Breast epithelium (tissue), 4 donors: ENCODE measurements at regions not wholly inside any gene's neighbourhood (a gene's known extent, or its start where the extent isn't known, plus 50 kb on each side); places are given as distances from the start of the nearest gene placed in this dataset.

ENCODE experiments used
- DNase-seq, 2 donors: peaks; one replicate each; pipeline ENCODE4 v3.0.0-alpha.2; 2019; ENCODE audit warnings: low spot score in 2 of 2
- H3K27ac ChIP-seq, 2 donors: fragments of 200-600 bp; sonication (generic) in 1 of 2; one replicate each; pipeline ENCODE4 v1.5.1; 2016 to 2019; ENCODE audit warnings: mild to moderate bottlenecking in 1 of 2
- H3K27me3 ChIP-seq, 2 donors: fragments of 200-600 bp; sonication (generic) in 1 of 2; one replicate each; pipeline versions ENCODE4 v1.5.1 to v1.6.0; 2017 to 2019; ENCODE audit warnings: control low read depth in 1 of 2, mild to moderate bottlenecking in 1 of 2
- H3K36me3 ChIP-seq: fragments of 200-600 bp; one replicate; pipeline ENCODE4 v1.5.1; 2019
- H3K4me1 ChIP-seq, 2 donors: fragments of 200-600 bp; sonication (generic); one replicate each; pipeline ENCODE4 v1.5.1; 2016 to 2019; ENCODE audit warnings: control low read depth in 1 of 2
- H3K4me3 ChIP-seq, 3 donors: fragments of 200-600 bp; sonication (generic); 1 replicate in 2 of 3; 2 replicates in 1 of 3; pipeline ENCODE4 v1.5.1; 2016 to 2019; ENCODE audit warnings: mild to moderate bottlenecking in 3 of 3, moderate library complexity in 2 of 3
- H3K9me3 ChIP-seq, 2 donors: fragments of 200-600 bp; sonication (generic) in 1 of 2; one replicate each; pipeline ENCODE4 v1.5.1; 2016 to 2019; ENCODE audit warnings: control low read depth in 1 of 2
- POLR2A ChIP-seq: fragments of 450-650 bp; IDR thresholded peaks from one replicate; pipeline ENCODE4 v1.6.1; 2016; ENCODE audit warnings: antibody characterized with exemption, mild to moderate bottlenecking, moderate library complexity
- POLR2AphosphoS5 ChIP-seq, 3 donors: sonication (generic); formaldehyde crosslinking; IDR thresholded peaks; one replicate each; pipeline ENCODE4 v1.6.1; 2017; ENCODE audit warnings: antibody characterized with exemption in 3 of 3
- intact Hi-C: fragments of 100-400 bp; cut with DNase I; formaldehyde crosslinking; loops from one replicate; pipeline ENCODE4 v1.15.1; 2023; ENCODE audit warnings: low total_unique reads
- TF ChIP-seq, protein P1 (sequence below), 3 donors: fragments of 450-650 bp; IDR thresholded peaks; one replicate each; pipeline ENCODE4 v1.5.1; 2016 to 2017; ENCODE audit warnings: antibody characterized with exemption in 3 of 3, mild to moderate bottlenecking in 3 of 3, moderate library complexity in 3 of 3

DNA sequence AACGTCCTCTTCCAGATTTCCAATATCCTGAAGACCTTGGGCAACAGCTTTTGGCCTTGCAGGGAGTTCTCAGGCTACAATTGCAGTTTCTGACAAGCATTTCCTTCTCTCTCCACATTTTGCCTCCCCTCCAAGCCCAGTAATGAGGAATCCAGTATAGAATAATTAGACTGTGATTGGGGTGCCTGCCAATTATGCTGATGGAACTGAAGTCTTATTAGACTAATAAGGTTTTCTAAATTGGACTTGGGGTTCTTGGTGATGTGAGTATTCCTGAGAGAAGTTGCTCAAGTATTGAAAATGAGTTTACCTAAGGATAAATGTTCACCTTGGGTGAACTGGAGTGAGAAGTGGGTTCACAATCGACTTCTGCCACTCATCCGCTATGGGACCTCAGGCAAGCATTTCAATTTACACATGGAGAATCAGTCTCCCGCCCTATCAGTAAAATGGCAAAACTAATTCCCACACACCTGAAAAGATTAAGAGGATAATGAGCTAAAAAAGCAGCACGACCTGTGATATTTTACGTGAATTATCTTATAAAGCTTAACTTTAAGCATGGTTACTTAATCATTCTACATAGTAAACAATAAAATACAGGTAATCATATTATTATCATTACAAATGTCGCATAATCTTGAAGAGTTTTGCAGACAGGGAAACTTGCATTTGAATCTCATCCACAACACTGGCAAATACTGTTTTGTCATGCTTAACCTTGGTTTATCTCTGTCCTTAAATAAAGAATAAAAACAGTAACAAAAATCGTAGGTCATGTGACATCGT lies 628.0 kb downstream of the TMEM114 start:
- no peak overlapping the region for H3K27ac ChIP-seq
- no peak overlapping the region for H3K4me3 ChIP-seq
- no peaks in the 10 kb centered on the region for H3K4me1 ChIP-seq
- no peaks in the 10 kb centered on the region for H3K36me3 ChIP-seq
- DNase-seq, result no peak
- no peaks in the 10 kb centered on the region for H3K9me3 ChIP-seq
- TF ChIP-seq POLR2A (no peak), POLR2AphosphoS5 (IDR thresholded peaks at IDR 0.05) (no peak)
- TF ChIP-seq, protein P1, sequence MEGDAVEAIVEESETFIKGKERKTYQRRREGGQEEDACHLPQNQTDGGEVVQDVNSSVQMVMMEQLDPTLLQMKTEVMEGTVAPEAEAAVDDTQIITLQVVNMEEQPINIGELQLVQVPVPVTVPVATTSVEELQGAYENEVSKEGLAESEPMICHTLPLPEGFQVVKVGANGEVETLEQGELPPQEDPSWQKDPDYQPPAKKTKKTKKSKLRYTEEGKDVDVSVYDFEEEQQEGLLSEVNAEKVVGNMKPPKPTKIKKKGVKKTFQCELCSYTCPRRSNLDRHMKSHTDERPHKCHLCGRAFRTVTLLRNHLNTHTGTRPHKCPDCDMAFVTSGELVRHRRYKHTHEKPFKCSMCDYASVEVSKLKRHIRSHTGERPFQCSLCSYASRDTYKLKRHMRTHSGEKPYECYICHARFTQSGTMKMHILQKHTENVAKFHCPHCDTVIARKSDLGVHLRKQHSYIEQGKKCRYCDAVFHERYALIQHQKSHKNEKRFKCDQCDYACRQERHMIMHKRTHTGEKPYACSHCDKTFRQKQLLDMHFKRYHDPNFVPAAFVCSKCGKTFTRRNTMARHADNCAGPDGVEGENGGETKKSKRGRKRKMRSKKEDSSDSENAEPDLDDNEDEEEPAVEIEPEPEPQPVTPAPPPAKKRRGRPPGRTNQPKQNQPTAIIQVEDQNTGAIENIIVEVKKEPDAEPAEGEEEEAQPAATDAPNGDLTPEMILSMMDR (IDR thresholded peaks at IDR 0.05), result no peak
- intact Hi-C loops, result no loop called here
- H3K27me3 ChIP-seq, result no peaks in the 10 kb centered on the region

DNA sequence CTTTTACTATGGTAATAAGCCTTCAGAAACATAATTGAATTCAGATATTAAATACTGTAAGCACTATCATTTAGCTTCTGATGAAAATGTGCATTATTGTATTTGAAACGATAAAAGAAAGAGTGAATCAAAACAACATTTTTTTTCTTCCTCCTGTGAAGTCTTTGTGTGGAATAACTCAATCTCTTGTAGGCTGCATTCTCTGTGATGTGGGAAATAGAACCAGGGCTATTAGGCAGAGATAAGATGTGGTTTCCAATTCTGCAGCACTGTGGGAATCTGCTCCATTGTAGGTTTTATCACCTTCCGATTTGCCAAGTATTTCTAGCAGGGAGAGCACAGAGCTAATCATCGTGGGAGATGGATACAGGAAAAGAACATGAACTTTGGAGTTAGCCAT lies 624.5 kb downstream of the RBFOX1 start:
- Histone ChIP-seq H3K4me1 (no peaks in the 10 kb centered on the region), H3K9me3 (no peaks in the 10 kb centered on the region), H3K27ac (no peak overlapping the region), H3K4me3 (no peak overlapping the region), H3K27me3 (no peaks in the 10 kb centered on the region), H3K36me3 (no peaks in the 10 kb centered on the region)
- no peak for DNase-seq
- intact Hi-C loops, result no loop called here
- TF ChIP-seq POLR2AphosphoS5 (IDR thresholded peaks at IDR 0.05) (no peak), POLR2A (no peak)
- TF ChIP-seq, protein P1 (IDR thresholded peaks at IDR 0.05), result no peak

DNA sequence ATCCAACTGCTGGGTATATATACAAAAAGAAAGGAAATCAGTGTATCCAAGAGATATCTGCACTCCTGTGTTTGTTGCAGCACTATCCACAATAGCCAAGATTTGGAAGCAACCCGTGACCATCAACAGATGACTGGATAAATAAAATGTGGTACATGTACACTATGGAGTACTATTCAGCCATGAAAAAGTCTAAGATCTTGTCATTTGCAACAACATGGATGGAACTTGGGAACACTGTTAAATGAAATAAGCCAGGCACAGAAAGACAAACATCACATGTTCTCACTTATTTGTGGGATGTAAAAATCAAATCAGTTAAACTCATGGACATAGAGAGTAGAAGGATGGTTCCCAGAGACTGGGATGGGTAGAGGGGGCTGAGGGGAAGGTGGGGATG lies 620.7 kb downstream of the RBFOX1 start:
- TF ChIP-seq POLR2A (no peak), POLR2AphosphoS5 (IDR thresholded peaks at IDR 0.05) (no peak)
- TF ChIP-seq, protein P1 (IDR thresholded peaks at IDR 0.05), result no peak
- no peak for DNase-seq
- Histone ChIP-seq H3K9me3 (no peaks in the 10 kb centered on the region), H3K27me3 (no peaks in the 10 kb centered on the region), H3K36me3 (no peaks in the 10 kb centered on the region), H3K4me3 (no peak overlapping the region), H3K4me1 (no peaks in the 10 kb centered on the region), H3K27ac (no peak overlapping the region)
- intact Hi-C loops, result no loop called here

DNA sequence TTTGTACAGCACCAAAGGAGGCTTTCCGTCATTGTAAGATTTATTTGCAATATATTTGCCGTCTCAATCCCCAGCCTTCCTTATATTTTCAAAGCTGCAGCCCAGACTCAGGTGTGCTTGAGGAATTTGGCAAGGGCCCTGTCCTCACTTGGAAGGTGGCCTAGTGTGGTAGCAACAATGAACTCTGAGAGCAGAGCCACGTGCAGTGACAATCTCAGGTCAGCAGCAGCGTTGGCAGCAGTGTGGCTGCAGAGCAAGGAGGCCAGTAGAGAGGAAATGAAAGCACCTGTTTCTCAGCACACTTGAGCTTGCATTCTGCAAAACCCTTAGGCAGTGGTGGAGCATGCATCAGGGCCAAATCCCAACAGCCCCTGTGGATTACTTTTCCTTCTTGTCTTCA lies 613.5 kb downstream of the RBFOX1 start:
- H3K9me3 ChIP-seq, result no peaks in the 10 kb centered on the region
- no peak overlapping the region for H3K27ac ChIP-seq
- no peaks in the 10 kb centered on the region for H3K4me1 ChIP-seq
- no peak overlapping the region for H3K4me3 ChIP-seq
- intact Hi-C loops, result no loop called here
- no peak for TF ChIP-seq POLR2A
- TF ChIP-seq POLR2AphosphoS5 (IDR thresholded peaks at IDR 0.05), result no peak
- TF ChIP-seq, protein P1 (IDR thresholded peaks at IDR 0.05), result no peak
- H3K27me3 ChIP-seq, result no peaks in the 10 kb centered on the region
- DNase-seq, result no peak
- no peaks in the 10 kb centered on the region for H3K36me3 ChIP-seq

DNA sequence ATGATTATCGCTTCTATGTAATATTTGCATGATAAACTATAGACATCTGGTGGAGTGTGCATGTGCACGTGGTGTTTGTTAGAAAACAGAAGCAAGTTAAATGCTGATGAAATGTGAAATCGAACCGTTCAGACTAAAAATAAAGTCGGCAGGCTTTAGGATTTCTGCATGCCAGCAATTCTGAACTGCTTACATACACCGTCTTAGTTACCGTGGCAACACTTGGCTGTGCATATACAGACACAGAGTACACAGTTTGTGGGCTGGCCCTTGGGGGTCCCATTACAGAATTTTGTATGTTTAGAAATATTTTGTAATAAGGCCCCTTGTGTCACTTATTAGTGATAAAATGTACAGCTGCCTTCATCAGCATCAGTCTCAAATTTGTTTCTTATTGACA lies 605.5 kb downstream of the RBFOX1 start:
- intact Hi-C loops, result no loop called here
- H3K9me3 ChIP-seq, result no peaks in the 10 kb centered on the region
- H3K27me3 ChIP-seq, result no peaks in the 10 kb centered on the region
- no peaks in the 10 kb centered on the region for H3K36me3 ChIP-seq
- no peak overlapping the region for H3K4me3 ChIP-seq
- TF ChIP-seq POLR2A (no peak), POLR2AphosphoS5 (IDR thresholded peaks at IDR 0.05) (no peak)
- TF ChIP-seq, protein P1 (IDR thresholded peaks at IDR 0.05), result no peak
- no peaks in the 10 kb centered on the region for H3K4me1 ChIP-seq
- no peak overlapping the region for H3K27ac ChIP-seq
- DNase-seq, result no peak
